Activated naive CD4-positive, alpha-beta T cell treated with anti-CD3 and anti-CD28 coated beads, Interleukin-2, amount 10 ng/mL, durations not matched to agents 7 days and 5 days (primary cell): ENCODE measurements at regions not wholly inside any gene's neighbourhood (a gene's known extent, or its start where the extent isn't known, plus 50 kb on each side); places are given as distances from the start of the nearest gene placed in this dataset.

Experiments
- CTCF ChIA-PET: fragments of 350-600 bp; sonication (Branson Sonifier 250); formaldehyde crosslinking; loops from one replicate; lab custom pipeline; 2021; ENCODE audit warnings: antibody characterized with exemption; lab: Charles Lee
- DNase-seq: peaks from one replicate; pipeline ENCODE4 v3.0.0-alpha.2; 2020
- H3K27ac Mint-ChIP-seq: one replicate; pipeline ENCODE4 v1.8.0; 2021; ENCODE audit warnings: mild to moderate bottlenecking, moderate library complexity, mixed read lengths
- H3K27me3 Mint-ChIP-seq: one replicate; pipeline ENCODE4 v1.8.0; 2021; ENCODE audit warnings: mild to moderate bottlenecking, mixed read lengths
- H3K36me3 Mint-ChIP-seq: one replicate; pipeline ENCODE4 v1.8.0; 2021; ENCODE audit warnings: mixed read lengths
- H3K4me1 Mint-ChIP-seq: one replicate; pipeline ENCODE4 v1.8.0; 2021; ENCODE audit warnings: mixed read lengths
- H3K4me3 Mint-ChIP-seq: one replicate; pipeline ENCODE4 v1.8.0; 2021; ENCODE audit warnings: mild to moderate bottlenecking, moderate library complexity, mixed read lengths
- H3K9me3 Mint-ChIP-seq: one replicate; pipeline ENCODE4 v1.8.0; 2021; ENCODE audit warnings: mixed read lengths

DNA sequence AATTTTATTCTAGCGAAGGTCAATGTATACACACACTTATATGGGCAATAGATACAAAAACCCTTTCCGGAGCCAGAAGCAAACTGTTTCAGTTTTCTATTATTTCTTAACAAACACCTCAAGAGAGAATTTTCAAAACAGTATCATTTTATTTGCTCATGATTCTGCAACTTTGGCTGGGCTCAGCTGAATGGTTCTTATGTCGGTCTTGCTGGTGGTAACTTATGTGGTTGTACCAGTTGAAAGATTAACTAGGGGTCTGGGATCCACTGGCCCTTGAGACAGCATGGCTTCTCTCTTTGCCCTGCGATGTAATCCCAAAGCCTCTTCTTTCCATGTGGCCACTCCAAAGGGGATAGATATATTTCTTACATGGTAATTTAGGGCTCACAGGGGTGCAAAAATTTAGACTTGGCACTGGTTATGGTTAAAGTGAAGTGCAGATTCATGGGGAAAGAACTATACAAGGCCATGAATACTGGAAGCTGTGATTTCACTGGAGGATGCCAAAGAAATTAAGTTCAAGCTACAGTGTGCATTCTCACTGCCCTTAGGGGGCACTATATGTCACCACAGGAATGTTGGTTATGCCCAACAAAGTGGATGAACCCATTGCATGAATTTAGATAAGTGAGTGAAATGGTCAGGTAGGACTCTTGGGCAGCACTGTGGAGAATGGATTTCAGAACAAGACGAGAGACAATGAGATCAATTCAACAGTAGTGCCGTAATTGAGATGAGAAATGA is 94.3 kb upstream of the NAV3 start:
- Mint-ChIP-seq H3K4me3 (no peak overlapping the region), H3K27ac (no peak overlapping the region), H3K4me1 (no peaks in the 10 kb centered on the region), H3K9me3 (peaks cover 9% of the 10 kb centered on the region), H3K36me3 (no peaks in the 10 kb centered on the region), H3K27me3 (no peaks in the 10 kb centered on the region)
- CTCF ChIA-PET, result no interaction called here
- no peak for DNase-seq

DNA sequence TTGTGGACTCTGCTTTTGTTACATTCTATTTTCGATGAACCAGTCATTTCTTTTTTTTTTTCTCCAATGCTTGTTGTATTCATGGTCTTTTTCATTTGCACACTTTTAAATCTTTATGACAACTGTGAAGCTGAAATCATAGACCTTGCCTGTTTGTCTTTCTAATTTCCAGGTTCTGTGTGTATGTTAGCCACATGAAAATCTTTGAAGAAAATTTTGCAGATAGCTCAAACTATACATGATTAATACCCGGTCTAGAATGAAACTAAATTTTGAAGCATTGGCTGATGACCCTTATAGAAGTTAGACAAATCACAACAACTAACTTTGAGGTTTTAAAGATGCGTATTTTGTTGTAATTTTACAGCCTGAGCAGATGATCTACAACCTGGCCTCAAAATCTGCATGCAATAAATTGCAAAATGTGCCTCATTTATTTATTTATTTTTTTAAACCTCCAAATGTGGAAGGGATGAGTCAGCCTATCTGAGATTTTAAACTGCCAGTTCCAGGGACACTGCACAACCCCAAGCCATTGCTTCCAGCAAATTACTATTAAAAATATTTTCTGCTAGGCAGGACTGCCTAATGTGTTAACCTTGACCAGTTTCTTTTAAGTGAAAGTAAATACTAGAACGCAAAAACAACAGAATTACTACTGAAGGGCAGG is 96.3 kb upstream of the NAV3 start:
- H3K27me3 Mint-ChIP-seq, result no peaks in the 10 kb centered on the region
- no peak overlapping the region for H3K27ac Mint-ChIP-seq
- no peak overlapping the region for H3K4me3 Mint-ChIP-seq
- H3K9me3 Mint-ChIP-seq, result peaks cover 9% of the 10 kb centered on the region
- no peak for DNase-seq
- H3K36me3 Mint-ChIP-seq, result no peaks in the 10 kb centered on the region
- CTCF ChIA-PET, result no interaction called here
- H3K4me1 Mint-ChIP-seq, result no peaks in the 10 kb centered on the region

GRCh38 chr12:77728018-77728417 is 102.7 kb upstream of the NAV3 start:
- Mint-ChIP-seq H3K27me3 (no peaks in the 10 kb centered on the region), H3K4me3 (no peak overlapping the region), H3K27ac (no peak overlapping the region), H3K4me1 (no peaks in the 10 kb centered on the region), H3K36me3 (no peaks in the 10 kb centered on the region), H3K9me3 (peaks cover 12% of the 10 kb centered on the region)
- CTCF ChIA-PET, result no interaction called here
- no peak for DNase-seq

- Mint-ChIP-seq H3K4me3 (no peak overlapping the region), H3K4me1 (no peaks in the 10 kb centered on the region), H3K27me3 (no peaks in the 10 kb centered on the region), H3K9me3 (peaks cover 12% of the 10 kb centered on the region), H3K27ac (no peak overlapping the region), H3K36me3 (no peaks in the 10 kb centered on the region)
- no peak for DNase-seq
- CTCF ChIA-PET, result no interaction called here
These were observed 103.2 kb upstream of the NAV3 start for GRCh38 chr12:77727442-77728001.

DNA sequence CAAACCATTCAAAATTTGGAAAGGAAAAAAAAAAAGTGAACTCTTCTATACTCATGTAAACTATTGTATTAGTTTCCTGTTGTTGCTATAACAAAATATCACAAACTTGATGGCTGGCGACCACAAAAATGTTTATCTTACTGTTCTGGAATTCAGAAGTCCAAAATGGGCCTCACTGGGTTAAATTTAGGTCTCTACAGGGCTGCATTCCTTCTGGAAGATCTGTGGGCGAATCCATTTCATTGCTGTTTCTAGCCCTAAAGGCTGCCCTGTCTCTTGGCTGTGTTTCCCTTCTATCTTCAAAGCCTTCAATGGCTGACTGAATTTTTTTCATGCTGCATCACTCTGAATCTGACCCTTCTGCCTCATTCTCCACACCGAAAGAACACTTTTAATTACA is 105.1 kb upstream of the NAV3 start:
- no peak overlapping the region for H3K4me3 Mint-ChIP-seq
- H3K4me1 Mint-ChIP-seq, result no peaks in the 10 kb centered on the region
- DNase-seq, result no peak
- H3K27me3 Mint-ChIP-seq, result no peaks in the 10 kb centered on the region
- peaks cover 15% of the 10 kb centered on the region for H3K9me3 Mint-ChIP-seq
- CTCF ChIA-PET, result no interaction called here
- no peaks in the 10 kb centered on the region for H3K36me3 Mint-ChIP-seq
- no peak overlapping the region for H3K27ac Mint-ChIP-seq

DNA sequence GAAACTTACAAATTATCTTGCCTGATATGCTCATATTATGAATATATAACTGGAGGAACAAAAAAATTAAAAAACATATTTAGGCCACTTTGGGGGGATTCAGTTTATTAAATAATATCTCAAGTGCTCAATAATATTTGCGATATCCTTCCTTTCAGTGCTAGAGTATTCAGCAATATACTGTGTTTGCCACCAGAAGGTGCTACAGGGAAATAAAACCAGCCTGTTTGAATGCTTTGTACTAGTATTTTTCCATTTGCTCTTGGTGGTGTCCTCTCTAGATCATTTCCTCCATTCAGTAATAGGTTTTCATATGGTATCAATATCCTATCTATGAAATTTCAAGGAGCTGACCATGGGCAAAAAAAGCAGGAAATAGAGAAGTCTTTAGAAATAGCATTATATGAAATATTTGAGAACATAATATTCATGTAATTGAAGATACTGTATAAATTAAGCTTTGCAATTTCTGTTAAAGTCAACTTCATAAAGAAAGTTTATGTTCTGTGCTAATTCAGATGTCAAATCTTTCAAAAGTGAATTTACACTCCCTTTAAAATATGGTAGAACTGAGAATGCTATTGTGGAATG is 106.2 kb upstream of the NAV3 start:
- H3K27me3 Mint-ChIP-seq, result no peaks in the 10 kb centered on the region
- peaks cover 17% of the 10 kb centered on the region for H3K9me3 Mint-ChIP-seq
- H3K27ac Mint-ChIP-seq, result no peak overlapping the region
- H3K4me1 Mint-ChIP-seq, result no peaks in the 10 kb centered on the region
- no peaks in the 10 kb centered on the region for H3K36me3 Mint-ChIP-seq
- no peak for DNase-seq
- CTCF ChIA-PET, result no interaction called here
- no peak overlapping the region for H3K4me3 Mint-ChIP-seq

DNA sequence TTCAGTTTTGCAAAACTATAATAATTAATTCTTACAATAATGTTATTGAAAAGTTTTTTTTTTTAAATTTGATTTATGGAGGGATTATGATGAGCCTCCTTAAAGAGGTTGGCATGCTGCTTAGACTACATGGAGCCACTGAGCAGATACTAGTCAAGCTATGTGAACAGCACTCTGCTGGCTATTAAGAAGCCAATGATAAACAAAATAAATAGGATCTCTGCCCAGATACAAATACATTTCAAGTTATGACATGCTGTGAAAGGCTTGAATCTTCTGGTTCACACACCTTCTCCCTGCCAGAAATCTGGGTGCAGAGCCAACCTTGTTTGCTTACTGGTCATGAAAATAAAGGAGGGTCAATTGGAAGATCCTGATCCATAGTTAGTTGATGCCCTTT is 107.4 kb upstream of the NAV3 start:
- Mint-ChIP-seq H3K4me1 (no peaks in the 10 kb centered on the region), H3K4me3 (no peak overlapping the region), H3K9me3 (peaks cover 17% of the 10 kb centered on the region), H3K27ac (no peak overlapping the region), H3K36me3 (no peaks in the 10 kb centered on the region), H3K27me3 (no peaks in the 10 kb centered on the region)
- CTCF ChIA-PET, result no interaction called here
- no peak for DNase-seq

GRCh38 chr12:77722536-77722935 is 108.2 kb upstream of the NAV3 start:
- Mint-ChIP-seq H3K4me3 (no peak overlapping the region), H3K27ac (no peak overlapping the region), H3K4me1 (no peaks in the 10 kb centered on the region), H3K27me3 (no peaks in the 10 kb centered on the region), H3K36me3 (no peaks in the 10 kb centered on the region), H3K9me3 (peaks cover 14% of the 10 kb centered on the region)
- no peak for DNase-seq
- CTCF ChIA-PET, result no interaction called here

GRCh38 chr12:77720258-77720657 is 110.4 kb upstream of the NAV3 start:
- Mint-ChIP-seq H3K27me3 (no peaks in the 10 kb centered on the region), H3K4me3 (no peak overlapping the region)

GRCh38 chr12:77710209-77710608 is 120.5 kb upstream of the NAV3 start:
- Mint-ChIP-seq H3K36me3 (no peaks in the 10 kb centered on the region), H3K4me3 (no peak overlapping the region), H3K9me3 (peaks cover 5% of the 10 kb centered on the region), H3K4me1 (no peaks in the 10 kb centered on the region), H3K27me3 (no peaks in the 10 kb centered on the region), H3K27ac (no peak overlapping the region)
- no peak for DNase-seq
- CTCF ChIA-PET, result no interaction called here

More at GRCh38 chr12:77720258-77720657, 110.4 kb upstream of the NAV3 start:
- Mint-ChIP-seq H3K27ac (no peak overlapping the region), H3K9me3 (peaks cover 5% of the 10 kb centered on the region), H3K4me1 (no peaks in the 10 kb centered on the region), H3K36me3 (no peaks in the 10 kb centered on the region)
- CTCF ChIA-PET, result no interaction called here
- DNase-seq, result no peak

- Mint-ChIP-seq H3K4me3 (no peak overlapping the region), H3K36me3 (no peaks in the 10 kb centered on the region), H3K27me3 (no peaks in the 10 kb centered on the region), H3K4me1 (no peaks in the 10 kb centered on the region), H3K27ac (no peak overlapping the region), H3K9me3 (peaks cover 2% of the 10 kb centered on the region)
- CTCF ChIA-PET, result no interaction called here
- DNase-seq, result no peak
These were observed 133.6 kb upstream of the NAV3 start for GRCh38 chr12:77697126-77697525.

DNA sequence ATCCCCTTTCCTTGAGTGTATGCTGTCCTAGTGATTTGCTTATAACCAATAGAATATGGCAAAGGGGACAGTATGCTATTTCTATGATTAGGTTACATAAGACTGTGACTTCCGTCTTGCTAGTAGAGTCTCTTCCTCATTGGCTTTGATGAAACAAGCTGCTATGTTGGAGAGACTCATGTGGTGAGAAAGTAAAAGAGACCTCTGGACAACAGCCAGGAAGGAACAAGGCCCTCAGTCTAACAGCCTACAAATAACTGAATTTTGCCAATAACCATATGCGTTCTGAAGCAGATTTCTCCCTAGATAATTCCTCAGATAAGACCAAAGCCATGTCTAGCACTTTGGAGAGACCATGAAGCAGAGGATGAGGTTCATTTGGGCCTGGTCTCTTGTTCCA is 134.5 kb upstream of the NAV3 start:
- DNase-seq, result no peak
- Mint-ChIP-seq H3K27me3 (no peaks in the 10 kb centered on the region), H3K36me3 (no peaks in the 10 kb centered on the region), H3K4me3 (no peak overlapping the region), H3K27ac (no peak overlapping the region), H3K4me1 (no peaks in the 10 kb centered on the region), H3K9me3 (peaks cover 2% of the 10 kb centered on the region)
- CTCF ChIA-PET, result no interaction called here

GRCh38 chr12:77689510-77690086 is 141.1 kb upstream of the NAV3 start:
- Mint-ChIP-seq H3K36me3 (no peaks in the 10 kb centered on the region), H3K9me3 (no peaks in the 10 kb centered on the region), H3K27ac (no peak overlapping the region), H3K27me3 (no peaks in the 10 kb centered on the region), H3K4me3 (no peak overlapping the region), H3K4me1 (no peaks in the 10 kb centered on the region)
- no peak for DNase-seq
- CTCF ChIA-PET, result no interaction called here

- Mint-ChIP-seq H3K4me3 (no peak overlapping the region), H3K9me3 (no peaks in the 10 kb centered on the region), H3K27ac (no peak overlapping the region), H3K4me1 (no peaks in the 10 kb centered on the region), H3K27me3 (no peaks in the 10 kb centered on the region), H3K36me3 (no peaks in the 10 kb centered on the region)
- CTCF ChIA-PET, result no interaction called here
- DNase-seq, result no peak
These were observed 143.4 kb upstream of the NAV3 start for GRCh38 chr12:77687321-77687720.
